RCC 7860 (cell line): ENCODE measurements at regions not wholly inside any gene's neighbourhood (a gene's known extent, or its start where the extent isn't known, plus 50 kb on each side); places are given as distances from the start of the nearest gene placed in this dataset.
A peak's percentile ranks its signal among the peaks of the same experiment; 100 is the strongest.

Source experiments
- DNase-seq: peaks from one replicate; pipeline ENCODE4 v3.0.0-alpha.2; 2015; ENCODE audit warnings: low spot score
- FAIRE-seq: peaks from 2 replicates; lab custom pipeline; 2012; peaks lifted over from hg19 to GRCh38; lab: Jason Lieb, UNC

DNA sequence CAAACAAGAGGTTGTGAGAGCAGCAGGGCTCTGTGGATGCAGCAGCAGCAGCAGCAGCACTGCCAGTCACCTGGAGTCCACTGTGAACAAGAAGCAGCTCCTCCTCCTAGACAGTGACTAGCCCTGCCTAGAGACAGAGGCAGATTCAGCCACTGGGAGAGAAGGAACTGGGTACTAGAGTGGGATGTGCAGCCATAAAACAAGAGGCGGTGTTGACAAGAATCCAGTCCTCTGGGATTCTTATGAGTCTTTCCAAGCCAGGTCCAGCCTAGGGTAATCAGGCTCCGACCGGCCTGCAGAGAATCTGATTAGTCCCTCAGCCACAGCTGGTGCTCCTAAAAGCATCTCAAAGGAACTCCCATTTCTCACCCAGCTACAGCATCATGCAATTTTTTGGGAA is 83.9 kb upstream of the USP47 start:
- DNase-seq (no peak), FAIRE-seq (no peak)

- no peak for FAIRE-seq
Measured at GRCh38 chr11:11756718-11757117, 85.1 kb upstream of the USP47 start.

DNA sequence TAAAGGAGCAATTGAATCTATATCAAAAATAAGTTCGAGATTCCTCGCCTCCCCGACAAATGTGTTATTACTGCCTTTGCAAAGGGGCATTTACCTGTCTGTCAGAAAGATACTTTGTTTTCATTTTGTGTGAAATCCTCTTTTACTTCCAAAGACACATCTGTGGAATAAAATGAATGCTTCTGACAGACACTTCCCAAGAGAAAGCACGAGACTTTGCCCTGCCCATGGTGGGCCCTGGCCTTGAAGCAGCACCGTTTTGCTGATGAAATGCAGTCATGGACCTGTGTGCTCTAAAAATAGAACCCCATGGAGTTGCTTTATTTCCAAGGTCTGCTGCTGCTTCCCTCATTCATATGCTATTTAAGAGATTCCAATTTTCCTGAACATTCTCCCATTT is 85.9 kb upstream of the USP47 start:
- DNase-seq (no peak), FAIRE-seq (no peak)

More at GRCh38 chr11:11756718-11757117, 85.1 kb upstream of the USP47 start:
- DNase-seq = no peak

DNA sequence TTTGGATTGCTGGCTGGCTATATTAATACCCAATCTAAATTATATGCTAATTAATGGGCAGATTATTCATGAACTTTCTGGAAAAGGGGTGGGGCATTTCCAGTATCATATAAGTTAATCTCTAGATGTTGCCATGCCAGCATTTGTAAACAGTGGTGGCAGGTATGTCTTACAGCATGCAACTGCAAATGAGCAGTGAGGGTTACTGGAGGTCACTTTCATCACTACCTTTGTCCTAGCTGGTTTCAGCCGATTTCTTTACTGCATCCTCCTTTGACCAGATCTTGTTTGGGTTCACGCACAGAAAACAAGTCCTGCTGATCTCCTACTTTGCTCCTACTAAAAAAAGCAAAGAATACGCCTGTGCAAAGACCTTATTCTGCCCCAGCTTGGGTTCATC is 89.1 kb upstream of the USP47 start:
- DNase-seq (no peak), FAIRE-seq (no peak)

DNA sequence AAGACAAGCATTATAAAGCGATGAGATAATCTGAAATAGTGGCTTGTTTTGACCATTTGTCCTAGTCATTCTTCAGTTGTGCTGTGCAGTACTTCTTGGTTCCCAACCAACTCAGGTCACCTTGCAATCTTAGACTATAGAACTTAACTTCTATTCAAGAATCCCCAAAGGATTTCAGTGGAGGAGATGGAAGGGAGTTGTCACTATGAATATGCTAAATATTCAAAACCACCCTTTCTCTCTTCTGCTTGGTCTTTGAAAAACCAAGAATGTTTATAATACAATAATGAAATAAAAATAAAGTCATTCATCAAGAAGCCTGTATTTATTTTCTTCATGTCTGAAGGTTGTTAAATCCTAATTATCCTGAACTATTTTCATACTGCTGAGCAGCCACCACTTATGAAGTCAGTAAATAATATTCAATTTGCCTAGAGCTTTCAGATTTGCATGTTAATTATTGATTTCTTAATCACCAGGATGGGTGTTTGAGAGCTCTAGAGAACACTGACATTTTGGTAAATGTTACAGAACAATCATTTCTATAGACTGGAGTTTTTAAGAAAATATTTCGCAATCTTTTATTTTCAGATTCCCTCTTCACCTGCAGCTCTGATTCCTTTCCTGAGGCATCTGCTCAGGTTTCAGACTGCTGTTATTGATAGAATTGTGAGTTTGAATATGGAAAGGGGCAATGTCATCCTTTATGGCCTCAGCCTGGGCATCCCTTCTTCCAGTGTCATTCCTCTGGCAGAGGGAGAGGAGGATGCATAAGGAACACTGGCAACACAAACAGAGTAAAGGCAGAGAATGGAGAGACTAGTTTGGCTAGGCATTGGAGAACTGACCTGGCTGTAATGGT is 91.5 kb upstream of the USP47 start:
- DNase-seq (no peak), FAIRE-seq (no peak)

- DNase-seq (peak; percentile 84), FAIRE-seq (peak; percentile 87)
Measured at GRCh38 chr11:11748706-11749365, 92.9 kb upstream of the USP47 start.

DNA sequence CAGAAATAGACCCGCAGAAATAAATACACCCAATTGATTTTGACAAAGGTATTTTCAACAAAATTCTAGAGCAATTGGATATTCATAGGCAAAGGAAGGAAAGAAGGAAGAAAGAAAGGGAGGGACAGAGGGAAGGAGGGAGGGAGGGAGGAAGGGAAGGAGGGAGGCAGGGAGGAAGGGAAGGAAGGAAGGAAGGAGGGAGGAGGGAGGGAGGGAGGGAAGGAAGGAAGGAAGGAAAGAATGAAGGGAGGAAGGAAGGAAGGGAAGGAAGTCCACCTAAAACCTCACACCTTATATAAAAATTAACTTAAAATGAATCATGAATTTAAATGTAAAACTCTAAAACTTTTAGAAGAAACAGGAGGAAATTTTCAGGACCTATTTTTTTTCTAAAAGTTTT is 94.2 kb upstream of the USP47 start:
- FAIRE-seq (no peak), DNase-seq (no peak)

DNA sequence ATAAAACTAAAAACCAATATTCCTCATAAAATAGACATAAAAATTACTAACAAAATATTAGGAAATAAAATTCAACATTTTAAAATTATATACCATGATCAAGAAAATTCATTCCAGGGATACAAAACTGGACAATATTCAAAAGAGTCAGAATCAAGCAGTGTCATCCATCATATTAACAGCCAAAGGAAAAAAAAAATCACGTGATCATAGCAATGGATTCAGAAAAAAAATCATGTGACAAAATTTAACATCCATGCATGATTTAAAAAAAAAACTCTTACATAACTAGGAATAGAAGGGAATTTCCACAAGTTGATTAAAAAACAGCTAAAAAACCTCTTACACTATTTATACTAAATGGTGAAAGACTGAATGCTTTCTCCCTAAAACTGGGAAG is 95.3 kb upstream of the USP47 start:
- FAIRE-seq (peak; percentile 34), DNase-seq (no peak)

DNA sequence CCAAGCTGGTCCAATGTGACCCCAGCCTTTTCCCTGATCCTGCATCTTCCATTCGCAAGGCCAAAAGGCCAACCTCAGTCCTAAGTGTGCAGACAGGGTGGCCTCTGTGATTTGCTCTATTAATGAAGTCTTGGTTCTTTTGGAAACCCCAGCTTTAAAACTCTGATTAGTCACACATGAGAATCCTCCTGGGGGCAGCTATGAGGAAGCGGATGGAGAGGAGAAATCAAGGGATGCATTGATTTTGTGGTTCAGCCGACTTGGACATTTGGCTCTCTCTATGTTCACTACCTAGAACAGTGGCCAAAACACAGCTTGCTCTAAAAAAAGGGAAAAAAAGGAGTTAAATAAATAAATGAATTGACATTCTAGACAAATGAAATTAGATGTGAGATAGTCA is 98.6 kb upstream of the USP47 start:
- DNase-seq = no peak
- FAIRE-seq = no peak

- no peak for FAIRE-seq
- DNase-seq = no peak
Measured at GRCh38 chr11:11742486-11742885, 99.3 kb upstream of the USP47 start.

DNA sequence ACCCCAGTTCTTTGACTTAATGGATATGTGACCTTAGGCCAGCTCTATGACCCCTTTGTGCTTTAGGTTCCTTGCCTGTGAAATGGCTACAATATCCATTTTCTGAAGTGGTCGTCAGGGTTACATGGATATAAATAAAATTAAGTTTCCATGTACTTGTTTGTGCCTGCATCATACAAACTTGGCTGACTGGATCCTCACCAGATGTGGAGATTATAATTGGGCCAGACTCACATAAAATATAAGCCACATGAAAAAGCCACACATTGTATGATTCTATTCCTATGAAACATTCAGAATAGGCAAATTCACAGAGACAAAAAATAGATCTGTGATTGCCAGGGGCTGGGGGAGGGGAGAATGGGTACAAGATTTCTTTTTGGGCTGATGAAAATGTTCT is 100.9 kb upstream of the USP47 start:
- no peak for DNase-seq

GRCh38 chr11:11740073-11740702 is 101.6 kb upstream of the USP47 start:
- DNase-seq (no peak), FAIRE-seq (no peak)

More for the DNA sequence above, 100.9 kb upstream of the USP47 start:
- no peak for FAIRE-seq

DNA sequence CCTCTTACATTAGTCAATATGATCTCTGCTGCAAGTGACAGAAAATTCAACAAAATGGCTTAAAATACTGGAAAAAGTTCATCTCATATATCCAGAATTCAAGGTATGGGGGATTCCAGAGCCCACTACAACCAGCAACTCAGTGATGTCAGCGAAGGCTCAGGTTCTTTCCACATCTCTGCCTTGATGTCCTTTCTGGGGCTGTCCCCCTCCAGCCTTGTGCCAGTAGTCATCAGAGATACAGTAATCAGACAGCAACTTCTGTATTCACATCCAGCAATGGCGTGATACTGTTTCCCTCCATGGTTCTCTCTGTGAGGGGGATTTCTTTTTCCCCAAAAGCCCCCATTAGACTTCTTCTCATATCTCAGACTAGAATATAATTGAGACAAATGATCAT is 103.4 kb upstream of the USP47 start:
- FAIRE-seq (no peak), DNase-seq (no peak)

- DNase-seq = no peak
- no peak for FAIRE-seq
Measured at GRCh38 chr11:11735586-11735985, 106.2 kb upstream of the USP47 start.

DNA sequence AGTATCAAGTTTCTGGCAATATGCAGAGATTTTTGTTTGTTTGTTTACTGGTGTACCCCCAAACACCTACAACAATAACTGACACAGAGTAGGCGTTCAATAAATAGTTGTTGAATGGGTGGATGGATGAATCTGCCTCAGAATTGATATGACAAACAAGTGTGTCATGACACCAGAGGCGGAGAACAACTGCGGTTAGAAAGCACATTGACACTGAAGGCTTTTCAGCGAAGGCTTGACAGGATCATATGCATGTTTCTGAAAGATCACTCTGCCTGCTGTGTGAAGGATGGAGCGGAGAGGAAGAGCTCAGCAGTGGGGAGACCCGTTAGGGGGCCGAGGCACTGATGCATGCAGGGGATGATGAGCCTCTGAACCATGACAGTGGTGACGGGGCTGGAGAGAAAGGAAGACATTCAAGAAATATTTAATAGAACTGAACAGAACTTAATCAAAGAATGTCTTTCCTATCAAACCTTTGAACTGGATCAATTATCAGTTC is 108.5 kb upstream of the USP47 start:
- FAIRE-seq = no peak
- DNase-seq = no peak

DNA sequence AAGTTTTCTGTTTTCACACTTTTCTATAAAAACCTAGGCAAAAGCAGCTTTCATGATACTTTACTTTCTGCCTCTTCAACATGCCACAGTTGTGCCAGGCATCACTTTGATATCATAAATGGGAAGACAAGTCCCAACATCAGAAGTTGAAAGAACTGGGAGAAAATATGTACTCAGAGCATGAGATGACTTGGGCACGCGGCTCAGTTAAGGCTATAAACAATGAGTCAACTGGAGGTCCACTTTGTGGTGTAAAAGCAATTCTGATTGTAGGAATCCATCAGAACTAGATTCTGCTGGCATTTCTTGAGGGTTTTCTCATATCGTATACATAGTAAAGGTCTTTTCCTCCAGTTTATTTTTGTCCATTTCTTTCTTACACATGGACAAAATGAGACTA is 109.7 kb upstream of the USP47 start:
- FAIRE-seq = no peak
- no peak for DNase-seq

DNA sequence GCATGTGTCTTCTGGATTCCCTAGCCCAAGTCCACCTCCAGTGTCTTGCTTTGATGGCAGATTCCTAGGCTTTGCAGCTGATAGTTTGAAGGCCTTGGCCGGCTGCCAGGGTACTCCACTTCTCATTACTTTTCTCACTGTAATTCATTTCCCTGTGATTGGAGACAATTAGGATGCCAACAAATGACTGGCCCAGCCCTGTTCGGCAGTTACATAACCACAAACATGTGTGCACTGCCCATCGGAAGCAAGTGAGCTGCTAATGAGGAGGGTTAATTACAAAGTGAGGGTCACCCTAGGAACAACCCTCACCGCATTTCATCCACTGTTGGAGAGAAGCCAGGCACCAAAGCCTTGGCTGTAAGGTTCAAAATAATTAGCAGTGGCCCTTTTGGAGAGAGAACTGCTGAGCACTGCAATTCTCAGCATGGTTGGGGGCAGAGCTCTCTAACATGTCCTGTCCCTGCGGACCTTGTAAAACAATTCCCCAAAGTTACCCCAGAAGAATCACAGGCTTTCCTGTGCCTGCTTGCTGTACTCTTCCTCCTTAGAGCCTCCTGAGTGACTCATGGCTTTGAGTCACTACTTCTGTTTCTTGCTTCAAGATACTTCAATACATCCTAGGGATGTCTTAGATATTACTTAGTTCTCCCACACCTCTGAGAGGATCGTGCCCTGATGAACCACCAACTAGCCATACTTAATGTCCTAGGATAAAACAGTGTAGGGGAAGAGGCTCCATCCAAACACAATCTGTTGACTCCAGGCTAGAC is 109.7 kb upstream of the GALNT18 start:
- FAIRE-seq = peak; percentile 88
- peak; percentile 74 for DNase-seq

DNA sequence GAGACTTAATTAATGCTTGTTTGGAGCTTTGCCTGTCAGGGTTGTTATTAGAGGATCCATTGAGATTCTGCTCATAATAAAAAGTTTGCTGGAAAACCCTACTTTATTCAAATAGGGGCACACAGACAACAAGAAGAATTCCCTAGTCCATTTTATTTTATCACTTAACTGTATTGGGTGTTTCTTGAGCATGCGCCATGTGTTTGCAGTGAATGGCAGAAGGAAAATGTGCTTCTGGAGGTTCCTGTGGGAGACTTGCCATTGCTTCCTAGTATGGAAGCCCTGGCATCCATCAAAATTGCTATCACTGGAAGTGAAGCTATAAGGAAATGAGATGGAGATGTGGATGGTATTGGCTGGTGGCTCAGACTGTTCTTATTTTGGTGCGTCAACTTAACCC is 106.6 kb upstream of the GALNT18 start:
- FAIRE-seq = no peak
- no peak for DNase-seq

DNA sequence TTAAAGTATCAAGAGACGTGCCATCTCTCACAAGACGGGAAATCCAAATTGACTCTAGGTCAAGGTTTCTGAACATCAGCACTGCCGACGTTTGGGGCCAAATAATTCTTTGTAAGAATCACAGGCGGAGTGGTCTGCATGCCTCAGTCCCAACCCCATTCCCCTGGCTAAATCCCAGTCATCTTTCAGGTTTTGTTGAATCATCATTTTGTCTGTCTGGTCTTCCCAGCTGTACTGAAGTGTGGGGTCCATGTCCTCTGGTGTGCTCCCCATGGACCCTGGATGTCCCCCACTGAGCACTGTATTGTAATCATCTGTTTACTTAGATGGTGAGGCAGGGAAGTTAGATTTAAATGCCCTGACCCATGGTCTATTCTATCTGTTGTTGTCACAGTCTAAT is 103.6 kb upstream of the GALNT18 start:
- FAIRE-seq (no peak), DNase-seq (no peak)

DNA sequence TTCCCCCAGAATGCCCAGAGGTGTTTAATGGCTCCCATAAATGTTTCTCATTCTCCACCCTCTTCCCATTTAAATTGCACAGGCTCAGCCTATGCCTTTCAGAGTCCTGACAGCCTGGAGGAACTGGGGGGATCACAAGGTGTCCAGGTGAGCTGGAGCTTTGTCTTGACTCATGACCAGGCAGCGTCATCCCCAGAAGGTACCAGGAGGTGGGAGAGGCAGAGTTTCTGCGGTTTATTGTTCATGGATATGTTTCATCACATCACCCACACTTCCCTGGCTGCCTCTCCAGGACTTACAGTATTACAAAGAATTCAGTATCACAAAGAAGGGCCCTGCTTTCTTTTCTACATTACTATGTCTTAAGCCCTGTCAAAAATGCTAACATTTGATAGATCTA is 103.2 kb upstream of the GALNT18 start:
- DNase-seq (no peak), FAIRE-seq (no peak)

GRCh38 chr11:11722861-11723260 is 101.1 kb upstream of the GALNT18 start:
- FAIRE-seq = no peak
- no peak for DNase-seq
